ENCODE measurements at regions not wholly inside any gene's neighbourhood (a gene's known extent, or its start where the extent isn't known, plus 50 kb on each side); places are given as distances from the start of the nearest gene placed in this dataset.

DNA sequence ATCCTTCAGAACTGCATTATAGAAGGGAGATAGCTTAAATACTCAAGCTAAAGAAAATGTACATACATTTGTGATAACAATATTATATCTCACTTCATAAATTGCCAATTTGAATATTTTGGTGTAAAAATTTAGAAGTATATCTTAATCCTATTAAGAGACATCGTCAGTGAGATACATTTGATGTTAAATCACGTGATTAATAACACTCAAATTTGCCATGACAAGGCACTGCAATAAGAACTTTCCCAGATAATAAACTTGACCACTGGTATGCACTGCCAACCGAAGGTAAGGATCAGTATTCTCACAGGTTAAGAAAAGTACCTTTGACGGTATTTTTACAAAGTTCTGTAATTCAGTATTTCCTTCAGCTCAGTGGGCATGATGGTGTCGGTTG is 764.7 kb upstream of the FRG1 start:
- H3K36me3 ChIP-seq = no peaks in the 10 kb centered on the region
- H3K27me3 ChIP-seq = no peaks in the 10 kb centered on the region
- no peaks in the 10 kb centered on the region for H3K4me1 ChIP-seq
- no peaks in the 10 kb centered on the region for H3K9me3 ChIP-seq
- DNase-seq (ENCODE audit: low spot score in 2 of 2) = no peak
- TF ChIP-seq POLR2A (IDR thresholded peaks at IDR 0.05) (no peak), POLR2AphosphoS5 (IDR thresholded peaks at IDR 0.05) (no peak)
- TF ChIP-seq, protein P1, sequence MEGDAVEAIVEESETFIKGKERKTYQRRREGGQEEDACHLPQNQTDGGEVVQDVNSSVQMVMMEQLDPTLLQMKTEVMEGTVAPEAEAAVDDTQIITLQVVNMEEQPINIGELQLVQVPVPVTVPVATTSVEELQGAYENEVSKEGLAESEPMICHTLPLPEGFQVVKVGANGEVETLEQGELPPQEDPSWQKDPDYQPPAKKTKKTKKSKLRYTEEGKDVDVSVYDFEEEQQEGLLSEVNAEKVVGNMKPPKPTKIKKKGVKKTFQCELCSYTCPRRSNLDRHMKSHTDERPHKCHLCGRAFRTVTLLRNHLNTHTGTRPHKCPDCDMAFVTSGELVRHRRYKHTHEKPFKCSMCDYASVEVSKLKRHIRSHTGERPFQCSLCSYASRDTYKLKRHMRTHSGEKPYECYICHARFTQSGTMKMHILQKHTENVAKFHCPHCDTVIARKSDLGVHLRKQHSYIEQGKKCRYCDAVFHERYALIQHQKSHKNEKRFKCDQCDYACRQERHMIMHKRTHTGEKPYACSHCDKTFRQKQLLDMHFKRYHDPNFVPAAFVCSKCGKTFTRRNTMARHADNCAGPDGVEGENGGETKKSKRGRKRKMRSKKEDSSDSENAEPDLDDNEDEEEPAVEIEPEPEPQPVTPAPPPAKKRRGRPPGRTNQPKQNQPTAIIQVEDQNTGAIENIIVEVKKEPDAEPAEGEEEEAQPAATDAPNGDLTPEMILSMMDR (IDR thresholded peaks at IDR 0.05) = no peak
- intact Hi-C loops (cut with DNase I; ENCODE audit: low total_unique reads) = no loop called here
- no peak overlapping the region for H3K4me3 ChIP-seq
- H3K27ac ChIP-seq = no peak overlapping the region

- H3K4me3 ChIP-seq = no peak overlapping the region
- H3K36me3 ChIP-seq = no peaks in the 10 kb centered on the region
- H3K4me1 ChIP-seq = no peaks in the 10 kb centered on the region
- no peaks in the 10 kb centered on the region for H3K9me3 ChIP-seq
- intact Hi-C loops (cut with DNase I; ENCODE audit: low total_unique reads) = no loop called here
- no peak overlapping the region for H3K27ac ChIP-seq
- TF ChIP-seq POLR2A (IDR thresholded peaks at IDR 0.05) = no peak
- TF ChIP-seq, protein P1 (IDR thresholded peaks at IDR 0.05) = no peak
- TF ChIP-seq POLR2AphosphoS5 (IDR thresholded peaks at IDR 0.05) = no peak
- no peaks in the 10 kb centered on the region for H3K27me3 ChIP-seq
- no peak for DNase-seq (ENCODE audit: low spot score in 2 of 2)
These were observed 763.5 kb upstream of the FRG1 start for GRCh38 chr4:189177130-189177529.

DNA sequence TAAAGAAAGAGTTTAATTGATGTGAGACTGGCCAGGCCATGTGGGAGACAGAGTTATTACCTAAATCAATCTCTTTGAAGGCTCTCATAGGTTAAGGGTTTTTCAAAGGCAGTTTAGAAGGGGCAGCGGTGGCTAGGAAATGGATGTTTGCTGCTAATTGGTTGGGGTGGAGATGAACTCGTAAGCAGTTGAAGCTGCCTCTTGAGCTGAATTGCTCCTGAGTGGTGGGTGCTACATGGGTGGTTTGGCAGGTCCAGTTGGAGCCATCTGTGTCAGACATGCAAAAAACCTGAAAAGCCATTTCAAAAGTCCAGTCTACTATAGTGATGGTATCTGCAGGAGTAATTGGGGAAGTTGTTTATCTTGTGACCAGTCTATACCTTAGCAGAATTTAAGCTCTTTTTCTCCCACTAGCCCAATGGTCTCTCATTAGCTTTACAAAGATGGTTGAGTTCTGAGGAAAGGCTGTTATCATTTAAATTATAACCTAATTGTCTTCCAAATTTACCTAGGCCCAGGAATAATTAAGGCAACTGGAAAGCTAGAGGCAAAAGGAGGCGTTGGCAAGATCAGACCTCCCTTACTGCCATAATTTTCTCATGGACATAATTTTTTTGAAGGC is 762.4 kb upstream of the FRG1 start:
- no peak for DNase-seq (ENCODE audit: low spot score in 2 of 2)
- Histone ChIP-seq H3K4me1 (no peaks in the 10 kb centered on the region), H3K36me3 (no peaks in the 10 kb centered on the region), H3K27ac (no peak overlapping the region), H3K4me3 (no peak overlapping the region), H3K9me3 (no peaks in the 10 kb centered on the region), H3K27me3 (no peaks in the 10 kb centered on the region)
- intact Hi-C loops (cut with DNase I; ENCODE audit: low total_unique reads) = no loop called here
- TF ChIP-seq POLR2AphosphoS5 (IDR thresholded peaks at IDR 0.05) (no peak), POLR2A (IDR thresholded peaks at IDR 0.05) (no peak)
- TF ChIP-seq, protein P1 (IDR thresholded peaks at IDR 0.05) = no peak

- H3K27ac ChIP-seq = no peak overlapping the region
- no peaks in the 10 kb centered on the region for H3K27me3 ChIP-seq
- H3K36me3 ChIP-seq = no peaks in the 10 kb centered on the region
- no peak for DNase-seq (ENCODE audit: low spot score in 2 of 2)
- no peak overlapping the region for H3K4me3 ChIP-seq
- H3K9me3 ChIP-seq = peaks cover 0 to 8% of the 10 kb centered on the region in 2 donors
- no peaks in the 10 kb centered on the region for H3K4me1 ChIP-seq
- TF ChIP-seq, protein P1 (IDR thresholded peaks at IDR 0.05) = no peak
- TF ChIP-seq POLR2A (IDR thresholded peaks at IDR 0.05) = no peak
- intact Hi-C loops (cut with DNase I; ENCODE audit: low total_unique reads) = no loop called here
These were observed 754.8 kb upstream of the FRG1 start for GRCh38 chr4:189185810-189186432.

GRCh38 chr4:189187531-189188052 is 753.1 kb upstream of the FRG1 start:
- Histone ChIP-seq H3K4me1 (no peaks in the 10 kb centered on the region), H3K27ac (no peak overlapping the region), H3K9me3 (peaks cover 0 to 8% of the 10 kb centered on the region in 2 donors), H3K36me3 (no peaks in the 10 kb centered on the region), H3K4me3 (no peak overlapping the region), H3K27me3 (no peaks in the 10 kb centered on the region)
- intact Hi-C loops (cut with DNase I; ENCODE audit: low total_unique reads) = no loop called here
- TF ChIP-seq POLR2A (IDR thresholded peaks at IDR 0.05) (no peak), POLR2AphosphoS5 (IDR thresholded peaks at IDR 0.05) (no peak)
- TF ChIP-seq, protein P1 (IDR thresholded peaks at IDR 0.05) = no peak
- DNase-seq (ENCODE audit: low spot score in 2 of 2) = no peak
